Hepatic stellate cell (primary cell): ENCODE measurements at regions not wholly inside any gene's neighbourhood (a gene's known extent, or its start where the extent isn't known, plus 50 kb on each side); places are given as distances from the start of the nearest gene placed in this dataset.

Experiments
- DNase-seq: peaks from one replicate; pipeline ENCODE4 v3.0.0; 2011; ENCODE audit warnings: low spot score

GRCh38 chr22:49482811-49483210 lies 344.9 kb downstream of the BRD1 start:
- no peak for DNase-seq

GRCh38 chr22:49481659-49482399 lies 345.8 kb downstream of the BRD1 start:
- DNase-seq = no peak

GRCh38 chr22:49480896-49481658 lies 346.6 kb downstream of the BRD1 start:
- DNase-seq = no peak

GRCh38 chr22:49480331-49480730 lies 347.3 kb downstream of the BRD1 start:
- DNase-seq = no peak

GRCh38 chr22:49479566-49479965 lies 348.1 kb downstream of the BRD1 start:
- no peak for DNase-seq

- no peak for DNase-seq
Observed at GRCh38 chr22:49476800-49477400, 350.8 kb downstream of the BRD1 start.

GRCh38 chr22:49476176-49476575 lies 351.5 kb downstream of the BRD1 start:
- DNase-seq = no peak

GRCh38 chr22:49475253-49475652 lies 352.4 kb downstream of the BRD1 start:
- DNase-seq = no peak

- DNase-seq = no peak
Observed at GRCh38 chr22:49473286-49473685, 354.4 kb downstream of the BRD1 start.

GRCh38 chr22:49470741-49471503 lies 356.8 kb downstream of the BRD1 start:
- no peak for DNase-seq

- no peak for DNase-seq
Observed at GRCh38 chr22:49469896-49470740, 357.6 kb downstream of the BRD1 start.

GRCh38 chr22:49468487-49469198 lies 359.0 kb downstream of the BRD1 start:
- DNase-seq = no peak

GRCh38 chr22:49466878-49467595 lies 360.6 kb downstream of the BRD1 start:
- no peak for DNase-seq

GRCh38 chr22:49464037-49464436 lies 363.6 kb downstream of the BRD1 start:
- no peak for DNase-seq

GRCh38 chr22:49462795-49463194 lies 364.9 kb downstream of the BRD1 start:
- no peak for DNase-seq

- no peak for DNase-seq
Observed at GRCh38 chr22:49462291-49462690, 365.4 kb downstream of the BRD1 start.

GRCh38 chr22:49461674-49462073 lies 366.0 kb downstream of the BRD1 start:
- DNase-seq = no peak

- no peak for DNase-seq
Observed at GRCh38 chr22:49460592-49461281, 366.9 kb downstream of the BRD1 start.

- no peak for DNase-seq
Observed at GRCh38 chr22:49460091-49460490, 367.6 kb downstream of the BRD1 start.

- DNase-seq = no peak
Observed at GRCh38 chr22:49458708-49459099, 369.0 kb downstream of the BRD1 start.
